CD4-positive, alpha-beta T cell (primary cell): ENCODE measurements at regions not wholly inside any gene's neighbourhood (a gene's known extent, or its start where the extent isn't known, plus 50 kb on each side); places are given as distances from the start of the nearest gene placed in this dataset.

ENCODE experiments used
- ATAC-seq: fragments of 200-7000 bp; cut with Tn5 transposase; one replicate; pipeline ENCODE4 v1.10.0; 2022; ENCODE audit warnings: mild to moderate bottlenecking; ENCODE audit not compliant: poor library complexity
- CTCF ChIA-PET: fragments of 350-600 bp; sonication (Branson Sonifier 250); formaldehyde crosslinking; loops from one replicate; lab custom pipeline; 2021; ENCODE audit warnings: antibody characterized with exemption, inconsistent platforms; lab: Charles Lee
- POLR2A ChIA-PET: fragments of 350-600 bp; sonication (Branson Sonifier 250); formaldehyde crosslinking; loops from one replicate; lab custom pipeline; 2021; ENCODE audit warnings: antibody characterized with exemption, inconsistent platforms; lab: Charles Lee
- DNase-seq, 14 experiments: peaks; one replicate each; pipeline ENCODE4 v3.0.0-alpha.2; 2013 to 2020; ENCODE audit warnings: mixed read lengths in 2 of 14
- H3K27ac ChIP-seq, 2 donors: one replicate each; pipeline versions ENCODE4 v1.5.1 to v1.7.0; 2013; ENCODE audit warnings: low read length in 2 of 2, low read depth in 1 of 2, mild to moderate bottlenecking in 1 of 2
- H3K27me3 ChIP-seq, 2 experiments: 1 replicate in 1 of 2; 2 replicates in 1 of 2; pipeline versions ENCODE4 v1.6.1 to v1.7.0; 2013; ENCODE audit warnings: low read length in 2 of 2, control low read depth in 1 of 2, mild to moderate bottlenecking in 1 of 2, moderate library complexity in 1 of 2; ENCODE audit not compliant: insufficient read depth in 2 of 2, control insufficient read depth in 1 of 2
- H3K36me3 ChIP-seq: one replicate; pipeline ENCODE4 v1.6.1; 2013; ENCODE audit warnings: low read length, control low read depth; ENCODE audit not compliant: insufficient read depth
- H3K4me1 ChIP-seq: one replicate; pipeline ENCODE4 v1.6.1; 2013; ENCODE audit warnings: low read length, control low read depth; ENCODE audit not compliant: insufficient read depth
- H3K4me3 ChIP-seq: one replicate; pipeline ENCODE4 v1.5.1; 2013; ENCODE audit warnings: mild to moderate bottlenecking, low read length, moderate library complexity
- H3K9me3 ChIP-seq, 2 experiments: 1 replicate in 1 of 2; 2 replicates in 1 of 2; pipeline versions ENCODE4 v1.6.1 to v1.7.0; 2013; ENCODE audit warnings: low read length in 2 of 2, mild to moderate bottlenecking in 2 of 2, control low read depth in 1 of 2, moderate library complexity in 1 of 2; ENCODE audit not compliant: control insufficient read depth in 1 of 2, insufficient read depth in 1 of 2
- H3K27ac Mint-ChIP-seq: one replicate; pipeline ENCODE4 v1.8.0; 2020; ENCODE audit warnings: mixed read lengths
- H3K27me3 Mint-ChIP-seq: one replicate; pipeline ENCODE4 v1.8.0; 2021; ENCODE audit warnings: mixed read lengths
- H3K36me3 Mint-ChIP-seq: one replicate; pipeline ENCODE4 v1.8.0; 2021; ENCODE audit warnings: low read depth, mixed read lengths
- H3K4me1 Mint-ChIP-seq: one replicate; pipeline ENCODE4 v1.8.0; 2021; ENCODE audit warnings: low read depth, mixed read lengths
- H3K4me3 Mint-ChIP-seq: one replicate; pipeline ENCODE4 v1.8.0; 2020; ENCODE audit warnings: mild to moderate bottlenecking, mixed read lengths
- H3K9me3 Mint-ChIP-seq: one replicate; pipeline ENCODE4 v1.8.0; 2020; ENCODE audit warnings: mixed read lengths
- CTCF ChIP-seq: fragments of 200-600 bp; IDR thresholded peaks from one replicate; pipeline ENCODE4 v1.8.0; 2022; ENCODE audit warnings: antibody characterized with exemption, mild to moderate bottlenecking
- intact Hi-C, 2 experiments: fragments of 100-400 bp; cut with DNase I in 1 of 2; cut with micrococcal nuclease in 1 of 2; formaldehyde crosslinking; loops; one replicate each; pipeline versions ENCODE4 v1.15.1 to v1.9.0; 2023 to 2025; cut with DNase I, micrococcal nuclease

- H3K4me3 Mint-ChIP-seq: no peak overlapping the region
- H3K4me1 Mint-ChIP-seq: no peaks in the 10 kb centered on the region
- no peaks in the 10 kb centered on the region for H3K9me3 ChIP-seq
- peaks cover 38% of the 10 kb centered on the region for H3K27me3 Mint-ChIP-seq
- ATAC-seq (no peak), DNase-seq (no peak)
- intact Hi-C loops: no loop called here
- CTCF ChIA-PET: interaction anchor here (1.3 kb wide), 1 partner anchor 8 kb away, joined by 3 read pairs; no protein-coding TSS in a partner anchor
- no peaks in the 10 kb centered on the region for H3K9me3 Mint-ChIP-seq
- peaks cover 0 to 6% of the 10 kb centered on the region in 2 experiments for H3K27me3 ChIP-seq
- no peaks in the 10 kb centered on the region for H3K4me1 ChIP-seq
- H3K27ac Mint-ChIP-seq: no peak overlapping the region
- no peak for TF ChIP-seq CTCF
- no peak overlapping the region for H3K27ac ChIP-seq
- POLR2A ChIA-PET: no interaction called here
- no peak overlapping the region for H3K4me3 ChIP-seq
- H3K36me3 ChIP-seq: no peaks in the 10 kb centered on the region
- no peaks in the 10 kb centered on the region for H3K36me3 Mint-ChIP-seq
Measured at GRCh38 chr12:98343002-98343567, 172.3 kb upstream of the TMPO start.

- Mint-ChIP-seq H3K36me3 (no peaks in the 10 kb centered on the region), H3K4me3 (no peak overlapping the region), H3K9me3 (no peaks in the 10 kb centered on the region)
Measured at GRCh38 chr12:98344046-98344930, 171.1 kb upstream of the TMPO start.

GRCh38 chr12:98345308-98345876 lies 170.0 kb upstream of the TMPO start:
- POLR2A ChIA-PET: no interaction called here
- intact Hi-C loops: no loop called here
- no peak overlapping the region for H3K27ac Mint-ChIP-seq
- H3K9me3 Mint-ChIP-seq: no peaks in the 10 kb centered on the region
- Histone ChIP-seq H3K9me3 (no peaks in the 10 kb centered on the region), H3K4me1 (no peaks in the 10 kb centered on the region), H3K36me3 (no peaks in the 10 kb centered on the region), H3K27me3 (peaks cover 0 to 6% of the 10 kb centered on the region in 2 experiments), H3K27ac (no peak overlapping the region), H3K4me3 (no peak overlapping the region)
- no peaks in the 10 kb centered on the region for H3K36me3 Mint-ChIP-seq
- TF ChIP-seq CTCF: no peak
- H3K4me3 Mint-ChIP-seq: no peak overlapping the region
- ATAC-seq (no peak), DNase-seq (no peak)
- CTCF ChIA-PET: no interaction called here
- no peaks in the 10 kb centered on the region for H3K4me1 Mint-ChIP-seq
- peaks cover 27% of the 10 kb centered on the region for H3K27me3 Mint-ChIP-seq

More at GRCh38 chr12:98344046-98344930, 171.1 kb upstream of the TMPO start:
- intact Hi-C loops: no loop called here
- Histone ChIP-seq H3K4me3 (no peak overlapping the region), H3K27ac (no peak overlapping the region), H3K36me3 (no peaks in the 10 kb centered on the region), H3K4me1 (no peaks in the 10 kb centered on the region), H3K27me3 (peaks cover 0 to 6% of the 10 kb centered on the region in 2 experiments), H3K9me3 (no peaks in the 10 kb centered on the region)
- TF ChIP-seq CTCF: no peak
- CTCF ChIA-PET: interaction anchor here (0.7 kb wide), 1 partner anchor 10 kb away, joined by 3 read pairs; no protein-coding TSS in a partner anchor
- no peak for ATAC-seq
- no peaks in the 10 kb centered on the region for H3K4me1 Mint-ChIP-seq
- no peak overlapping the region for H3K27ac Mint-ChIP-seq
- H3K27me3 Mint-ChIP-seq: peaks cover 27% of the 10 kb centered on the region
- POLR2A ChIA-PET: no interaction called here
- DNase-seq: no peak
